PC-3 (cell line): ENCODE measurements at regions not wholly inside any gene's neighbourhood (a gene's known extent, or its start where the extent isn't known, plus 50 kb on each side); places are given as distances from the start of the nearest gene placed in this dataset.

Experiments
- CTCF ChIP-seq: fragments of 300-600 bp; sonication (generic); conservative IDR thresholded peaks from 2 replicates; pipeline ENCODE4 v1.5.1; 2017; ENCODE audit warnings: antibody characterized with exemption, low read depth, mild to moderate bottlenecking, low read length
- EZH2 ChIP-seq: fragments of 300-600 bp; sonication (generic); IDR thresholded peaks from one replicate; pipeline ENCODE4 v1.6.1; 2017; ENCODE audit warnings: antibody characterized with exemption, mild to moderate bottlenecking, low read length; ENCODE audit not compliant: unreplicated experiment

GRCh38 chr5:8740595-8740994 lies 805.3 kb downstream of the SEMA5A start:
- TF ChIP-seq CTCF (no peak), EZH2 (no peak)
